ENCODE measurements at regions not wholly inside any gene's neighbourhood (a gene's known extent, or its start where the extent isn't known, plus 50 kb on each side); places are given as distances from the start of the nearest gene placed in this dataset.
A peak's percentile ranks its signal among the peaks of the same experiment; 100 is the strongest.
"Not testable (repeated sequence)": the region's sequence is repeated elsewhere in the genome, so short reads cannot be mapped to it uniquely, and the experiment has no call there.

DNA sequence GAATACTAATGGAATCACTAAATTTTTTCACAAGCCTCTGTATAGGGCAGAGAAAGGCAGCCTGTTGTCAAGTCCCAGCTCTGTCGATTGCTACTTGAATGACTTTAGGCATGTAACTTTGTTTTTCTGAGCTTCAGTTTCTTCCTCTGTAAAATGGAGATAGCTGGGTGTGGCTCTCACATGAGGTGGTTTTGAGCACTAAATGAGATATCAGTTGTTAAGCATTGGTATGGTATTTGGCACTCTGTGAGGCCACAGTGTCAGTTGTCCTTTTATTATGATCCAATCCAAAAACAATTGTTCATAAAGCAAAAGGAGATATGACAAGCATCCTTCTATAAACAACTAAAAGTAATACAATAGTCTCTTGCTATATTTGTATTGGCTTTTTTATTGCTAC is 120.6 kb downstream of the DUSP6 start:
- peaks cover 0 to 17% (median 11%) of the 10 kb centered on the region in 5 donors for H3K4me1 ChIP-seq (ENCODE audit: control insufficient read depth in 5 of 5, insufficient read depth in 5 of 5, low read length in 5 of 5)
- no peaks in the 10 kb centered on the region for H3K27me3 ChIP-seq (ENCODE audit: control insufficient read depth in 5 of 5, insufficient read depth in 4 of 5, low read length in 5 of 5)
- H3K4me3 ChIP-seq (ENCODE audit: low read depth in 1 of 5, low read length in 5 of 5) = no peak overlapping the region
- H3K36me3 ChIP-seq (ENCODE audit: control insufficient read depth in 5 of 5, insufficient read depth in 5 of 5, low read length in 5 of 5) = no peaks in the 10 kb centered on the region
- H3K9ac ChIP-seq (ENCODE audit: low read length in 5 of 5) = no peak overlapping the region
- H3K27ac ChIP-seq (ENCODE audit: low read depth, low read length) = no peak overlapping the region
- H3K9me3 ChIP-seq (ENCODE audit: control insufficient read depth in 5 of 5, low read length in 5 of 5) = no peaks in the 10 kb centered on the region

GRCh38 chr12:89230376-89231315 is 121.7 kb downstream of the DUSP6 start:
- H3K27ac ChIP-seq (ENCODE audit: low read depth, low read length) = peak overlapping the region; percentile 48
- H3K9ac ChIP-seq (ENCODE audit: low read length in 5 of 5) = no peak overlapping the region
- peaks cover 2 to 18% (median 14%) of the 10 kb centered on the region in 5 donors for H3K4me1 ChIP-seq (ENCODE audit: control insufficient read depth in 5 of 5, insufficient read depth in 5 of 5, low read length in 5 of 5)
- no peaks in the 10 kb centered on the region for H3K9me3 ChIP-seq (ENCODE audit: control insufficient read depth in 5 of 5, low read length in 5 of 5)
- H3K4me3 ChIP-seq (ENCODE audit: low read depth in 1 of 5, low read length in 5 of 5) = no peak overlapping the region
- no peaks in the 10 kb centered on the region for H3K27me3 ChIP-seq (ENCODE audit: control insufficient read depth in 5 of 5, insufficient read depth in 4 of 5, low read length in 5 of 5)
- no peaks in the 10 kb centered on the region for H3K36me3 ChIP-seq (ENCODE audit: control insufficient read depth in 5 of 5, insufficient read depth in 5 of 5, low read length in 5 of 5)

- Histone ChIP-seq H3K36me3 (ENCODE audit: control insufficient read depth in 5 of 5, insufficient read depth in 5 of 5, low read length in 5 of 5) (no peaks in the 10 kb centered on the region), H3K4me1 (ENCODE audit: control insufficient read depth in 5 of 5, insufficient read depth in 5 of 5, low read length in 5 of 5) (peaks cover 2 to 17% (median 13%) of the 10 kb centered on the region in 5 donors), H3K27me3 (ENCODE audit: control insufficient read depth in 5 of 5, insufficient read depth in 4 of 5, low read length in 5 of 5) (no peaks in the 10 kb centered on the region), H3K9me3 (ENCODE audit: control insufficient read depth in 5 of 5, low read length in 5 of 5) (no peaks in the 10 kb centered on the region), H3K4me3 (ENCODE audit: low read depth in 1 of 5, low read length in 5 of 5) (no peak overlapping the region), H3K9ac (ENCODE audit: low read length in 5 of 5) (no peak overlapping the region), H3K27ac (ENCODE audit: low read depth, low read length) (no peak overlapping the region)
These were observed 123.8 kb downstream of the DUSP6 start for GRCh38 chr12:89228491-89228890.

- Histone ChIP-seq H3K9ac (ENCODE audit: low read length in 5 of 5) (no peak overlapping the region), H3K36me3 (ENCODE audit: control insufficient read depth in 5 of 5, insufficient read depth in 5 of 5, low read length in 5 of 5) (no peaks in the 10 kb centered on the region), H3K27ac (ENCODE audit: low read depth, low read length) (no peak overlapping the region), H3K4me1 (ENCODE audit: control insufficient read depth in 5 of 5, insufficient read depth in 5 of 5, low read length in 5 of 5) (peaks cover 2 to 17% (median 13%) of the 10 kb centered on the region in 5 donors), H3K27me3 (ENCODE audit: control insufficient read depth in 5 of 5, insufficient read depth in 4 of 5, low read length in 5 of 5) (no peaks in the 10 kb centered on the region), H3K4me3 (ENCODE audit: low read depth in 1 of 5, low read length in 5 of 5) (no peak overlapping the region), H3K9me3 (ENCODE audit: control insufficient read depth in 5 of 5, low read length in 5 of 5) (no peaks in the 10 kb centered on the region)
These were observed 124.5 kb downstream of the DUSP6 start for GRCh38 chr12:89227774-89228173.

- Histone ChIP-seq H3K9me3 (ENCODE audit: control insufficient read depth in 5 of 5, low read length in 5 of 5) (no peaks in the 10 kb centered on the region), H3K4me1 (ENCODE audit: control insufficient read depth in 5 of 5, insufficient read depth in 5 of 5, low read length in 5 of 5) (peaks cover 2 to 17% (median 10%) of the 10 kb centered on the region in 5 donors), H3K27me3 (ENCODE audit: control insufficient read depth in 5 of 5, insufficient read depth in 4 of 5, low read length in 5 of 5) (no peaks in the 10 kb centered on the region), H3K9ac (ENCODE audit: low read length in 5 of 5) (peak overlapping the region in 1 of 5 donors; percentile 35), H3K4me3 (ENCODE audit: low read depth in 1 of 5, low read length in 5 of 5) (peak overlapping the region in 1 of 5 donors; percentile 19), H3K36me3 (ENCODE audit: control insufficient read depth in 5 of 5, insufficient read depth in 5 of 5, low read length in 5 of 5) (no peaks in the 10 kb centered on the region), H3K27ac (ENCODE audit: low read depth, low read length) (no peak overlapping the region)
These were observed 126.4 kb downstream of the DUSP6 start for GRCh38 chr12:89225808-89226411.

- Histone ChIP-seq H3K9me3 (ENCODE audit: control insufficient read depth in 5 of 5, low read length in 5 of 5) (no peaks in the 10 kb centered on the region), H3K36me3 (ENCODE audit: control insufficient read depth in 5 of 5, insufficient read depth in 5 of 5, low read length in 5 of 5) (no peaks in the 10 kb centered on the region), H3K27ac (ENCODE audit: low read depth, low read length) (no peak overlapping the region), H3K4me1 (ENCODE audit: control insufficient read depth in 5 of 5, insufficient read depth in 5 of 5, low read length in 5 of 5) (peaks cover 2 to 13% (median 7%) of the 10 kb centered on the region in 5 donors), H3K9ac (ENCODE audit: low read length in 5 of 5) (no peak overlapping the region), H3K27me3 (ENCODE audit: control insufficient read depth in 5 of 5, insufficient read depth in 4 of 5, low read length in 5 of 5) (no peaks in the 10 kb centered on the region), H3K4me3 (ENCODE audit: low read depth in 1 of 5, low read length in 5 of 5) (peak overlapping the region in 1 of 5 donors; percentile 19)
These were observed 126.9 kb downstream of the DUSP6 start for GRCh38 chr12:89225401-89225800.

GRCh38 chr12:89222580-89222979 is 129.7 kb downstream of the DUSP6 start:
- H3K9ac ChIP-seq (ENCODE audit: low read length in 5 of 5); H3K27ac ChIP-seq (ENCODE audit: low read depth, low read length); H3K36me3 ChIP-seq (ENCODE audit: control insufficient read depth in 5 of 5, insufficient read depth in 5 of 5, low read length in 5 of 5); H3K9me3 ChIP-seq (ENCODE audit: control insufficient read depth in 5 of 5, low read length in 5 of 5); H3K27me3 ChIP-seq (ENCODE audit: control insufficient read depth in 5 of 5, insufficient read depth in 4 of 5, low read length in 5 of 5); H3K4me3 ChIP-seq (ENCODE audit: low read depth in 1 of 5, low read length in 5 of 5): not testable (repeated sequence)
- peaks cover 5 to 19% (median 15%) of the 10 kb centered on the region in 5 donors for H3K4me1 ChIP-seq (ENCODE audit: control insufficient read depth in 5 of 5, insufficient read depth in 5 of 5, low read length in 5 of 5)

GRCh38 chr12:89217472-89217871 is 134.8 kb downstream of the DUSP6 start:
- Histone ChIP-seq H3K4me1 (ENCODE audit: control insufficient read depth in 5 of 5, insufficient read depth in 5 of 5, low read length in 5 of 5) (peaks cover 3 to 33% (median 27%) of the 10 kb centered on the region in 5 donors), H3K27ac (ENCODE audit: low read depth, low read length) (peak overlapping the region; percentile 91), H3K9ac (ENCODE audit: low read length in 5 of 5) (peak overlapping the region in 1 of 5 donors; percentile 66), H3K4me3 (ENCODE audit: low read depth in 1 of 5, low read length in 5 of 5) (peak overlapping the region in 1 of 5 donors; percentile 7), H3K27me3 (ENCODE audit: control insufficient read depth in 5 of 5, insufficient read depth in 4 of 5, low read length in 5 of 5) (no peaks in the 10 kb centered on the region), H3K36me3 (ENCODE audit: control insufficient read depth in 5 of 5, insufficient read depth in 5 of 5, low read length in 5 of 5) (no peaks in the 10 kb centered on the region), H3K9me3 (ENCODE audit: control insufficient read depth in 5 of 5, low read length in 5 of 5) (no peaks in the 10 kb centered on the region)

GRCh38 chr12:89216211-89216952 is 135.9 kb downstream of the DUSP6 start:
- Histone ChIP-seq H3K4me1 (ENCODE audit: control insufficient read depth in 5 of 5, insufficient read depth in 5 of 5, low read length in 5 of 5) (peaks cover 3 to 38% (median 35%) of the 10 kb centered on the region in 5 donors), H3K9me3 (ENCODE audit: control insufficient read depth in 5 of 5, low read length in 5 of 5) (no peaks in the 10 kb centered on the region), H3K9ac (ENCODE audit: low read length in 5 of 5) (peak overlapping the region in 1 of 5 donors; percentile 24)

More at GRCh38 chr12:89216211-89216952, 135.9 kb downstream of the DUSP6 start:
- H3K36me3 ChIP-seq (ENCODE audit: control insufficient read depth in 5 of 5, insufficient read depth in 5 of 5, low read length in 5 of 5) = no peaks in the 10 kb centered on the region
- H3K4me3 ChIP-seq (ENCODE audit: low read depth in 1 of 5, low read length in 5 of 5) = no peak overlapping the region
- no peaks in the 10 kb centered on the region for H3K27me3 ChIP-seq (ENCODE audit: control insufficient read depth in 5 of 5, insufficient read depth in 4 of 5, low read length in 5 of 5)
- peak overlapping the region; percentile 91 for H3K27ac ChIP-seq (ENCODE audit: low read depth, low read length)
